ENCODE measurements at regions not wholly inside any gene's neighbourhood (a gene's known extent, or its start where the extent isn't known, plus 50 kb on each side); places are given as distances from the start of the nearest gene placed in this dataset.

DNA sequence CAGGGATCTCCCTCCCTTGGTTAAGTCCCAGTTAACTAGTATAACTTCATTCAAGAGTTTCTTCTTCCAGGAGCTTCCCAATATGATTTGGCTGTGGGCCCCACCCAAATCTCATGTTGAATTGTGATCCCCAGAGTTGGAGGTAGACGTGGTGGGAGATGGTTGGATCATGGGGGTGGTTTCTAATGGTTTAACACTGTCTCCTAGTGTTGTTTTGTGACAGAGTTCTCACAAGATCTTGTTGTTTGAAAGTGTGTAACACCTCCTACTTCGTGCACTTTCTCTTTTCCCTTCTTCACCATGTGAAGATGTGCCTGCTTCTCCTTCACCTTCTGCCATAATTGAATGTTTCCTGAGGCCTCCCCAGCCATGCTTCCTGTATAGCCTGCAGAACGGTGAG, 251.8 kb upstream of the FGGY start:
- Histone ChIP-seq H2BK15ac (ENCODE audit: low read length) (no peak overlapping the region), H3K4me2 (ENCODE audit: insufficient read depth in 1 of 2, low read depth in 2 of 2, low read length in 2 of 2) (no peak overlapping the region), H4K91ac (replicated peaks; ENCODE audit: insufficient read length, low read length) (no peak overlapping the region), H3K9me3 (ENCODE audit: insufficient read depth in 2 of 2, low read depth in 1 of 2, low read length in 1 of 2) (0 out of 4 replicates have a peak, but pooled peaks cover 0 to 3% of the 10 kb centered on the region in 2 experiments), H2BK12ac (ENCODE audit: low read depth, low read length) (no peak overlapping the region), H2BK5ac (ENCODE audit: low read depth, low read length) (no peak overlapping the region), H3K27me3 (replicated peaks in 1 of 4; ENCODE audit: control insufficient read depth in 3 of 4, extremely low read depth in 1 of 4, insufficient read depth in 3 of 4, low read length in 3 of 4) (no peaks in the 10 kb centered on the region; a peak in 1 of 7 replicates), H3K23me2 (ENCODE audit: low read depth, low read length) (no peaks in the 10 kb centered on the region), H3K18ac (ENCODE audit: extremely low read depth, low read length) (no peak overlapping the region), H3K23ac (ENCODE audit: insufficient read length) (no peak overlapping the region), H3K14ac (ENCODE audit: insufficient read length) (no peak overlapping the region), H4K8ac (ENCODE audit: extremely low read depth, insufficient read depth, low read length) (no peak overlapping the region), H3K79me1 (ENCODE audit: low read depth, low read length) (no peaks in the 10 kb centered on the region), H3K4me1 (replicated peaks in 1 of 4; ENCODE audit: control insufficient read depth in 3 of 4, insufficient read depth in 4 of 4, low read length in 3 of 4) (peaks cover 0 to 2% (median 0%) of the 10 kb centered on the region in 4 experiments; a peak in 1 of 7 replicates), H4K5ac (ENCODE audit: insufficient read length, low read depth, low read length) (no peak overlapping the region), H3K56ac (replicated peaks; ENCODE audit: insufficient read length, low read depth, low read length) (no peak overlapping the region), H2AFZ (ENCODE audit: low read length) (no peak overlapping the region), H2AK5ac (ENCODE audit: low read depth, low read length) (no peak overlapping the region), H2BK20ac (ENCODE audit: low read length) (no peak overlapping the region), H3K79me2 (ENCODE audit: control insufficient read depth in 1 of 2, insufficient read depth in 2 of 2, low read length in 2 of 2) (no peaks in the 10 kb centered on the region), H2BK120ac (replicated peaks; ENCODE audit: low read depth, low read length) (no peak overlapping the region), H4K20me1 (replicated peaks in 1 of 2; ENCODE audit: control insufficient read depth in 1 of 2, insufficient read depth in 2 of 2, low read length in 2 of 2) (no peaks in the 10 kb centered on the region), H3K27ac (ENCODE audit: low read depth, low read length) (no peak overlapping the region), H3K4ac (replicated peaks; ENCODE audit: insufficient read length, low read depth, low read length) (no peak overlapping the region), H3K4me3 (ENCODE audit: extremely low read depth in 1 of 4, insufficient read depth in 2 of 4, low read depth in 3 of 4, low read length in 4 of 4) (no peak overlapping the region), H3K9ac (replicated peaks in 1 of 4; ENCODE audit: extremely low read depth in 1 of 4, low read depth in 3 of 4, low read length in 3 of 4) (no peak overlapping the region), H3K36me3 (ENCODE audit: control insufficient read depth in 2 of 4, insufficient read depth in 4 of 4, low read length in 3 of 4) (no peaks in the 10 kb centered on the region)
- ChIA-PET POLR2A (ENCODE audit: partially characterized antibody) (interaction anchor here (0.9 kb wide), 1 partner anchor 108 kb away, joined by 3 read pairs; no protein-coding TSS in a partner anchor), CTCF (ENCODE audit: partially characterized antibody) (interaction anchor here (1.1 kb wide), 1 partner anchor 16 kb away, joined by 4 read pairs; no protein-coding TSS in a partner anchor)
- 82% methylated on average over 3 of the region's 3 CpGs; no CpG with 5 or more reads in 1 of the 2 experiments for WGBS, 2 experiments (ENCODE audit: extremely low coverage in 1 of 2, insufficient coverage in 1 of 2, insufficient read length in 1 of 2, insufficient replicate concordance in 2 of 2, low coverage in 1 of 2, low lambda C conversion rate in 2 of 2, missing lambda C conversion rate in 1 of 2)
- TF ChIP-seq SP2 (IDR thresholded peaks at IDR 0.05; ENCODE audit: low read length) (no peak), SUZ12 (IDR thresholded peaks at IDR 0.05; ENCODE audit: low read length) (no peak), CTBP2 (IDR thresholded peaks at IDR 0.05; ENCODE audit: borderline replicate concordance, insufficient read depth, insufficient read length, low read length) (no peak), GABPA (IDR thresholded peaks at IDR 0.05; ENCODE audit: borderline replicate concordance, insufficient read depth, low read length) (no peak), TCF12 (IDR thresholded peaks at IDR 0.05; ENCODE audit: low read depth, low read length) (no peak), GTF2F1 (IDR thresholded peaks at IDR 0.05; ENCODE audit: borderline replicate concordance, low read depth, low read length) (no peak), POLR2A (IDR thresholded peaks at IDR 0.05; ENCODE audit: control extremely low read depth in 1 of 2, low read depth in 2 of 2, low read length in 2 of 2) (no peak)
- TF ChIP-seq, protein P1, sequence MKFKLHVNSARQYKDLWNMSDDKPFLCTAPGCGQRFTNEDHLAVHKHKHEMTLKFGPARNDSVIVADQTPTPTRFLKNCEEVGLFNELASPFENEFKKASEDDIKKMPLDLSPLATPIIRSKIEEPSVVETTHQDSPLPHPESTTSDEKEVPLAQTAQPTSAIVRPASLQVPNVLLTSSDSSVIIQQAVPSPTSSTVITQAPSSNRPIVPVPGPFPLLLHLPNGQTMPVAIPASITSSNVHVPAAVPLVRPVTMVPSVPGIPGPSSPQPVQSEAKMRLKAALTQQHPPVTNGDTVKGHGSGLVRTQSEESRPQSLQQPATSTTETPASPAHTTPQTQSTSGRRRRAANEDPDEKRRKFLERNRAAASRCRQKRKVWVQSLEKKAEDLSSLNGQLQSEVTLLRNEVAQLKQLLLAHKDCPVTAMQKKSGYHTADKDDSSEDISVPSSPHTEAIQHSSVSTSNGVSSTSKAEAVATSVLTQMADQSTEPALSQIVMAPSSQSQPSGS (IDR thresholded peaks at IDR 0.05; ENCODE audit: low read length): no peak
- FAIRE-seq: no peak
- DNase-seq (ENCODE audit: low read depth in 1 of 2, low spot score in 2 of 2): no peak

All from H1 (cell line).